CD4-positive, alpha-beta T cell (primary cell): ENCODE measurements at regions not wholly inside any gene's neighbourhood (a gene's known extent, or its start where the extent isn't known, plus 50 kb on each side); places are given as distances from the start of the nearest gene placed in this dataset.

Source experiments
- ATAC-seq: fragments of 200-7000 bp; cut with Tn5 transposase; one replicate; pipeline ENCODE4 v1.10.0; 2022; ENCODE audit warnings: mild to moderate bottlenecking; ENCODE audit not compliant: poor library complexity
- CTCF ChIA-PET: fragments of 350-600 bp; sonication (Branson Sonifier 250); formaldehyde crosslinking; loops from one replicate; lab custom pipeline; 2021; ENCODE audit warnings: antibody characterized with exemption, inconsistent platforms; lab: Charles Lee
- POLR2A ChIA-PET: fragments of 350-600 bp; sonication (Branson Sonifier 250); formaldehyde crosslinking; loops from one replicate; lab custom pipeline; 2021; ENCODE audit warnings: antibody characterized with exemption, inconsistent platforms; lab: Charles Lee
- DNase-seq, 14 experiments: peaks; one replicate each; pipeline ENCODE4 v3.0.0-alpha.2; 2013 to 2020; ENCODE audit warnings: mixed read lengths in 2 of 14
- H3K27ac ChIP-seq, 2 donors: one replicate each; pipeline versions ENCODE4 v1.5.1 to v1.7.0; 2013; ENCODE audit warnings: low read length in 2 of 2, low read depth in 1 of 2, mild to moderate bottlenecking in 1 of 2
- H3K27me3 ChIP-seq, 2 experiments: 1 replicate in 1 of 2; 2 replicates in 1 of 2; pipeline versions ENCODE4 v1.6.1 to v1.7.0; 2013; ENCODE audit warnings: low read length in 2 of 2, control low read depth in 1 of 2, mild to moderate bottlenecking in 1 of 2, moderate library complexity in 1 of 2; ENCODE audit not compliant: insufficient read depth in 2 of 2, control insufficient read depth in 1 of 2
- H3K36me3 ChIP-seq: one replicate; pipeline ENCODE4 v1.6.1; 2013; ENCODE audit warnings: low read length, control low read depth; ENCODE audit not compliant: insufficient read depth
- H3K4me1 ChIP-seq: one replicate; pipeline ENCODE4 v1.6.1; 2013; ENCODE audit warnings: low read length, control low read depth; ENCODE audit not compliant: insufficient read depth
- H3K4me3 ChIP-seq: one replicate; pipeline ENCODE4 v1.5.1; 2013; ENCODE audit warnings: mild to moderate bottlenecking, low read length, moderate library complexity
- H3K9me3 ChIP-seq, 2 experiments: 1 replicate in 1 of 2; 2 replicates in 1 of 2; pipeline versions ENCODE4 v1.6.1 to v1.7.0; 2013; ENCODE audit warnings: low read length in 2 of 2, mild to moderate bottlenecking in 2 of 2, control low read depth in 1 of 2, moderate library complexity in 1 of 2; ENCODE audit not compliant: control insufficient read depth in 1 of 2, insufficient read depth in 1 of 2
- H3K27ac Mint-ChIP-seq: one replicate; pipeline ENCODE4 v1.8.0; 2020; ENCODE audit warnings: mixed read lengths
- H3K27me3 Mint-ChIP-seq: one replicate; pipeline ENCODE4 v1.8.0; 2021; ENCODE audit warnings: mixed read lengths
- H3K36me3 Mint-ChIP-seq: one replicate; pipeline ENCODE4 v1.8.0; 2021; ENCODE audit warnings: low read depth, mixed read lengths
- H3K4me1 Mint-ChIP-seq: one replicate; pipeline ENCODE4 v1.8.0; 2021; ENCODE audit warnings: low read depth, mixed read lengths
- H3K4me3 Mint-ChIP-seq: one replicate; pipeline ENCODE4 v1.8.0; 2020; ENCODE audit warnings: mild to moderate bottlenecking, mixed read lengths
- H3K9me3 Mint-ChIP-seq: one replicate; pipeline ENCODE4 v1.8.0; 2020; ENCODE audit warnings: mixed read lengths
- CTCF ChIP-seq: fragments of 200-600 bp; IDR thresholded peaks from one replicate; pipeline ENCODE4 v1.8.0; 2022; ENCODE audit warnings: antibody characterized with exemption, mild to moderate bottlenecking
- intact Hi-C, 2 experiments: fragments of 100-400 bp; cut with DNase I in 1 of 2; cut with micrococcal nuclease in 1 of 2; formaldehyde crosslinking; loops; one replicate each; pipeline versions ENCODE4 v1.15.1 to v1.9.0; 2023 to 2025; cut with DNase I, micrococcal nuclease

GRCh38 chr12:89918172-89918846 lies 209.7 kb upstream of the ATP2B1 start:
- Mint-ChIP-seq H3K27me3 (no peaks in the 10 kb centered on the region), H3K4me3 (no peak overlapping the region), H3K9me3 (no peaks in the 10 kb centered on the region), H3K27ac (no peak overlapping the region), H3K36me3 (no peaks in the 10 kb centered on the region), H3K4me1 (peaks cover 9% of the 10 kb centered on the region)
- no peaks in the 10 kb centered on the region for H3K4me1 ChIP-seq
- H3K36me3 ChIP-seq = no peaks in the 10 kb centered on the region
- H3K4me3 ChIP-seq = no peak overlapping the region
- H3K9me3 ChIP-seq = no peaks in the 10 kb centered on the region
- H3K27ac ChIP-seq = no peak overlapping the region
- TF ChIP-seq CTCF = no peak
- intact Hi-C loops = no loop called here
- H3K27me3 ChIP-seq = no peaks in the 10 kb centered on the region
- ChIA-PET POLR2A (interaction anchor here (0.8 to 1.9 kb wide), 2 partner anchors 16 to 54 kb away, joined by 3 to 5 read pairs; no protein-coding TSS in a partner anchor), CTCF (interaction anchor here (0.6 to 1.5 kb wide), 6 partner anchors 13 to 165 kb away, joined by 3 to 6 read pairs (median 3); no protein-coding TSS in a partner anchor)
- peak in 2 of 14 experiments; percentile 20 to 28 for DNase-seq
- ATAC-seq = no peak

- Mint-ChIP-seq H3K4me1 (no peaks in the 10 kb centered on the region), H3K4me3 (no peak overlapping the region), H3K36me3 (peaks cover 4% of the 10 kb centered on the region), H3K27ac (no peak overlapping the region), H3K27me3 (no peaks in the 10 kb centered on the region), H3K9me3 (peaks cover 11% of the 10 kb centered on the region)
- Histone ChIP-seq H3K9me3 (no peaks in the 10 kb centered on the region), H3K27me3 (no peaks in the 10 kb centered on the region), H3K27ac (no peak overlapping the region), H3K4me3 (no peak overlapping the region), H3K4me1 (no peaks in the 10 kb centered on the region), H3K36me3 (no peaks in the 10 kb centered on the region)
- ATAC-seq (no peak), DNase-seq (no peak)
- ChIA-PET CTCF (no interaction called here), POLR2A (no interaction called here)
- intact Hi-C loops = no loop called here
- no peak for TF ChIP-seq CTCF
These were observed 201.1 kb upstream of the ATP2B1 start for GRCh38 chr12:89909753-89910152.

- intact Hi-C loops = no loop called here
- ChIA-PET CTCF (no interaction called here), POLR2A (interaction anchor here (0.9 kb wide), 1 partner anchor 13 kb away, joined by 3 read pairs; no protein-coding TSS in a partner anchor)
- Mint-ChIP-seq H3K9me3 (peaks cover 8% of the 10 kb centered on the region), H3K27me3 (no peaks in the 10 kb centered on the region), H3K4me1 (no peaks in the 10 kb centered on the region), H3K4me3 (no peak overlapping the region), H3K36me3 (peaks cover 4% of the 10 kb centered on the region), H3K27ac (no peak overlapping the region)
- H3K4me1 ChIP-seq = no peaks in the 10 kb centered on the region
- DNase-seq (no peak), ATAC-seq (no peak)
- no peaks in the 10 kb centered on the region for H3K36me3 ChIP-seq
- no peaks in the 10 kb centered on the region for H3K9me3 ChIP-seq
- H3K4me3 ChIP-seq = no peak overlapping the region
- no peak for TF ChIP-seq CTCF
- H3K27ac ChIP-seq = no peak overlapping the region
- H3K27me3 ChIP-seq = no peaks in the 10 kb centered on the region
These were observed 199.0 kb upstream of the ATP2B1 start for GRCh38 chr12:89907659-89908058.
